H1 (cell line): ENCODE measurements at regions not wholly inside any gene's neighbourhood (a gene's known extent, or its start where the extent isn't known, plus 50 kb on each side); places are given as distances from the start of the nearest gene placed in this dataset.

ENCODE experiments used
- FOSL1 ChIP-seq: IDR thresholded peaks from 2 replicates; pipeline ENCODE4 v1.6.1; 2011; ENCODE audit warnings: mild to moderate bottlenecking, low read depth, low read length, moderate library complexity; ENCODE audit not compliant: insufficient read depth

- TF ChIP-seq FOSL1, result no peak
These were observed 442.5 kb upstream of the PDE3A start (continued) for GRCh38 chr12:19925841-19926240.
